A673 (cell line): ENCODE measurements at regions not wholly inside any gene's neighbourhood (a gene's known extent, or its start where the extent isn't known, plus 50 kb on each side); places are given as distances from the start of the nearest gene placed in this dataset.

Experiments used
- EZH2 ChIP-seq: fragments of 200-600 bp; sonication (generic); IDR thresholded peaks from 2 replicates; pipeline ENCODE4 v1.6.1; 2017; ENCODE audit warnings: borderline replicate concordance, low read depth, mild to moderate bottlenecking, mixed read lengths, antibody characterized with exemption, low read length; ENCODE audit not compliant: poor library complexity, severe bottlenecking
- TF ChIP-seq, protein P1 (sequence below): fragments of 300-800, 200-600 bp; sonication (generic); conservative IDR thresholded peaks from 2 replicates; pipeline ENCODE4 v1.5.1; 2017; ENCODE audit warnings: low read depth, mild to moderate bottlenecking, antibody characterized with exemption, low read length, moderate library complexity, mixed read lengths

DNA sequence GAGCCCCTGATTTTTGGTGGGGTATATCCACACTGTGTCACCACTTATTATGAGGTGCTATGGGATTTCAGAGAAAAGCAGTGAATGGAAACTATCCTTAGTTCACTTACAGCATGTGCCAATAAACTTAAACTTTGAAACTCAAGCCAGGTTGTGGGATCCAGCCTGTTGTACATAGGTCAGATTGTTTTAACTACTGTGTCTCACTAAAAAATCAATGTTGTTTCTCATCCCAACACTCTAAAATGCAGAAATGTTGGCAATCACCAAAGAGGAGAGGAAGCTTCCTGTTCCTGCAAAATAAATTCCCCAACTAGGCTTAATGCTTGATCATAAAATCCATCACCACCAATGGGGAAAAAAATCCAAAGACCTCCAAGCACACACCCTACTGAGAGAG lies 173.7 kb upstream of the ONECUT1 start:
- TF ChIP-seq, protein P1, sequence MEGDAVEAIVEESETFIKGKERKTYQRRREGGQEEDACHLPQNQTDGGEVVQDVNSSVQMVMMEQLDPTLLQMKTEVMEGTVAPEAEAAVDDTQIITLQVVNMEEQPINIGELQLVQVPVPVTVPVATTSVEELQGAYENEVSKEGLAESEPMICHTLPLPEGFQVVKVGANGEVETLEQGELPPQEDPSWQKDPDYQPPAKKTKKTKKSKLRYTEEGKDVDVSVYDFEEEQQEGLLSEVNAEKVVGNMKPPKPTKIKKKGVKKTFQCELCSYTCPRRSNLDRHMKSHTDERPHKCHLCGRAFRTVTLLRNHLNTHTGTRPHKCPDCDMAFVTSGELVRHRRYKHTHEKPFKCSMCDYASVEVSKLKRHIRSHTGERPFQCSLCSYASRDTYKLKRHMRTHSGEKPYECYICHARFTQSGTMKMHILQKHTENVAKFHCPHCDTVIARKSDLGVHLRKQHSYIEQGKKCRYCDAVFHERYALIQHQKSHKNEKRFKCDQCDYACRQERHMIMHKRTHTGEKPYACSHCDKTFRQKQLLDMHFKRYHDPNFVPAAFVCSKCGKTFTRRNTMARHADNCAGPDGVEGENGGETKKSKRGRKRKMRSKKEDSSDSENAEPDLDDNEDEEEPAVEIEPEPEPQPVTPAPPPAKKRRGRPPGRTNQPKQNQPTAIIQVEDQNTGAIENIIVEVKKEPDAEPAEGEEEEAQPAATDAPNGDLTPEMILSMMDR = no peak
- no peak for TF ChIP-seq EZH2
